GM19240 (cell line): ENCODE measurements at regions not wholly inside any gene's neighbourhood (a gene's known extent, or its start where the extent isn't known, plus 50 kb on each side); places are given as distances from the start of the nearest gene placed in this dataset.

Experiments
- DNase-seq: peaks from one replicate; pipeline ENCODE4 v3.0.0; 2011; ENCODE audit warnings: low spot score; ENCODE audit not compliant: insufficient read length

DNA sequence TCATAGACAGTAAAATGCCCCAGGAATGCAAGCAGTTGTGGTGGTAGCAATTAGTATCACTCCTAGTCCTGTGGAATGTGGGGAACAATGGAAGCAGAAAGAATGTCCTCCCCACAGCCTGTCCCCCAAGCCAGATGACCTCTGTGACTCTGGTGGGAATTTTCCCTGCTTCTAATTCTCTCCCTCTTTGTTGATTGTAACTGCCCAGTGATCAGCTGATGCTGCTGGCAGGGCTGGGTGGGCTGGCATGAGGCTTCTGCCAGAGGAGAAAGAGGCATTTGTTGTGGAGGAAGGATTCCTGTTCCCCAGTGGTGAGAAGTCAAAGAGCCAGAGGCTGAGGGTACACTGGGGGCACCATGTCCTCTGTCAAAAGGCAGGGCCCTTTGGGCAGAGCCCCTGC lies 116.7 kb upstream of the NCAM1 start:
- DNase-seq = no peak

DNA sequence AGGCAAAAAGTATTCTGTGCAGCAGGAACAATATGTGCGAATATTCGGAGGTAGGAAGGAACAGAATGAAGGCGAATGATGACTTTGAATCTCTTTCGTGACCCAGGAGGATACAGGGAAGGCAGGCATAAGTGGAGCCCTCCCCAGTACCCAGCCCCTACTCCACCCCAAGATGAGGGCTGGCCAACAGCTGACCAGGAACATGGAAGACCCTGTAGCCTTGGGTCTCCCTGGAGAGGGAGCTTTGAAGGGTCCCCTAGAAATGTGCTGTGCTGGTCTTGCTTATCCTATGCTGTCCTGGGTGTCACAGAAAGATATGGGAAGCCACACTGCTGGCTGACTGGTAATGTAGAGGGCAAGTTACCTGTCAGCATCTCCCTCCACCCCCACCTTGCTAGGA lies 113.7 kb upstream of the NCAM1 start:
- DNase-seq = no peak

DNA sequence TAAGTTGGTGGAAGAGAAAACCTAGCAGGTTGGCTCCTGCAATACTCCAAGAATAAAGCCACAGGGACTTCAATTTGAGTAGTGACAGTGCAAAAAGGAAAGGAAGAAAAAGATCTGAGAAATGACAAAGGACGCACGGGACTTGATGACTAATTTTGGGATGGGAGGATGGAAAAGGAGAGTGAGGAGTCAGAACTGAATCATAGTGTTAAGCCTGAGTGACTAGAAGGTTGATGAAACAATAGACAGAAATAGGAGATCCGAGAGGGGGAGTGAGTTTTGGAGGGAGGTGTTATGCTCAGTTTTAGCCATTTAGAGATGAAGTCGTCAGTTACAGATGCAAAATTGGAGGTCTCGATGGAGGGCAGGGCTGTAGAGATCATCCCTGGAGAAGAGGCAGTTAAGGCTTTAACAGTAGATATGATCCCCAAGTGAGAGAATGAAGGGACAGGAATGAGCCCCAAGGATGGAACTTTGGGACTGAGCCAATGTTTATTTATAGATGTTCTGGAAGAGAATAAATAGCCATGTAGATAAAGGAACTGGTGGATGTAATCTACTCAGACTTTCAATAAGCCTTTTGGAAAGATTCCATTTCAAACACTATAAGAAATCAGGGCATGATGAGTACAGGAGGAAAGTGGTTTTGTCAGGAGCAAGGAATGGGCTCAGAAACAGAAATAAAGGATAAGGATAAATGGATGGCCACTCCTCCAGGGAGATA lies 108.9 kb upstream of the NCAM1 start:
- no peak for DNase-seq

DNA sequence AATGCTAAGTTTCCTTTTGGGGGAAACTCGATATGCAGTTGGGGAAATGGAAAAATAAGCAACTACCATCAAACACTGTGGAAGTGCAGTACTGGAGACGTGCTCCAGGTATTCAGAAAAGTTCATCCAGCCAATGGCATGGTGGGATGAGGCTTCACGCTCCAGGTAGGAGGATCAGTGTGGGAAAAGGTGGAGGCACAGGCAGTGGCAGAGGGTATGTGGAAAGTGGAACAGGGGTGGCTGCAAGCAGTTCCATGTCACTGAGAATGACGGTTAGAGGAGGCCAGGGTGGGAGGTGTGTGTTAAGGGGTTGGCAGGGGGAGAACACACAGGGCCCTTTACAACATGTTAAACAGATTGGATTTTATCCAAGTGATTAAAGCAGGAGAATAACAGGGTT lies 105.1 kb upstream of the NCAM1 start:
- no peak for DNase-seq

DNA sequence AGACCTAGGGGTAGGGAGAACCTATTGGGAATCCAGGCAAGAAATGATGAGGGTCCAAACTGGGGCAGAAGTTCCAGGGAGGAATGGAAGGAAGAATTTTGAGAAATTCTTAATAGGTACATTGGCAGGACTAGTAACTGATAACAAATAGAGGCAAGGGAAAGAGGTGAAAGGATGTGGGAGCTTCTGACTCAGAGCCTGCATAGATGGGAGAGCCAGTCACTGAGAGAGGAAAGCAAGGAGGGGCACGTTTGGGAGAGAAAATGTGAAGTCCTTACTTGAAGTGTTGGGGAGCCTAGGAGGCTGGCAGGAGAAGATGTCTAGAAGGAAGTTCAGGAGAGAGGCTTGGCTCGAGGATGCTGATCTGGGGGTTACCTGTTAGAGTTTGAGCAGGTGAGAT lies 104.6 kb upstream of the NCAM1 start:
- DNase-seq = no peak

DNA sequence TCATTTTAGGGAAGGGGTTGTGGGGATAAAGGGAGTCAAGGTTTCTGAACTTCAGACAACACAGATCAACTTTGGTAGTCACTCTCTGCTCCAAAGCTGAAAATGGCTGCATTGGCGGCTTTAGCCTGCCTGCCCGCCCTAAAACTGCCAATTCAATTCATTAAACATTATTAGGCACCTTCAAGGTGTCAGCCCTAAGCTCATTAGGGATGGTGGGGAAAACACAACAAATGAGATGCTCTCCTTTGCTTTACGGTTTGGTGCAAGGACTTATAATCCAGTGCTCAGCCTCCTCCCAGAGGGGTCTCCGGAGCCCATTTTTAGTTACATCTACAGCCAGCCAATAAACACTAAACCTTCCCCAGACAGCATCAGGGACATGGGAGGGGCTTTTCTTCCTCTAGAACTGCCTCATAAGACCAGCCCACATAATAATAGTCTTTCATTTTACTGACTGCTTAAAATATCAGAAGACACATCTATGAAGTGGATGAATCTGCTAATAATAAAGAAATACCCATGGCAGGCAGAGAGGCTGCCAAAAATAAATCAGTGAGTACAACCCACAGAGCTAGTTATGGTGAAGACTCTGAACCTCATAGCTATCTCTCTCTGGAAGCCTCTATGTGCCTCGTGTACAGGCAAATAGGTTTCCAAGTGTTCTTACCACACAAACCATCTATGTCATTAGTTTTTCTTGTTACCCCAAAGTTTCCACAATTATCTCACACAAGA lies 102.8 kb upstream of the NCAM1 start:
- DNase-seq = no peak

DNA sequence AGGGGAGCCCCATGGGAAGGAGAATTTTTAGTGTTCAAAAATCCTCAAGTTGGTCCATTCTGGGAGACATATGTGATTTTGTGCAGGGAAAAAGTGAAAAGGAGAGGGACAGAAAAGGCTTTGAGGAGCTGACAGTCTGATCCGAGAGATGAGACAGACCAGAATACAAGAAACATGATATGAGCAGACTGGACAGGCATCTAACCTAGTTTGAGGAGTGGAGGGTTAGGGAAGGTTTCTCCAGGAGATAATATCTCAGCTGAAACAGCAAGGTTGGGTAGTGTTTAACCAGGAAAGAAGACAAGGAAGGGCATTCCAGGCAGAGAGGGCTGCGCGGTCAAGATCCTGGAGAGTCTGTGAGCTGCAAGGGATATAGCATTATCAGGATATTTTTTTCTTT lies 101.4 kb upstream of the NCAM1 start:
- no peak for DNase-seq

DNA sequence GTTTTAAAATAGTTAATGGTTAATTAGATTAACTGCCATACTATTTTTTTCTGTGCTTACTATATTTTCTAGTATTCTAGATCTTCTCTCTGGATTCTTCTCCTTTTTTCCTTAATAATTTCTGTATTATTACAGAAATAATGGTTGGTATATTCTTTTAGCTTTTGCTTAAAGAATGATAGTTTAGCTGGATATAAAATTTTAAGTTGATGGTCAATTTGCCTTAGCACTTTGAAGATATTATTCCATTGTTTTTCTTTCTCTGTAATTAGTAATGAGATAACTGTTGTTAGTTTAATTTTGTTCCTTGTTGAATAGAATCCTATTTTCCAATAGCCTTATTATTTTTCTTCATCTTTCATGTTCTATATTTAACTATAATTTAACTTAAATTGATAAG lies 99.9 kb upstream of the NCAM1 start:
- no peak for DNase-seq

DNA sequence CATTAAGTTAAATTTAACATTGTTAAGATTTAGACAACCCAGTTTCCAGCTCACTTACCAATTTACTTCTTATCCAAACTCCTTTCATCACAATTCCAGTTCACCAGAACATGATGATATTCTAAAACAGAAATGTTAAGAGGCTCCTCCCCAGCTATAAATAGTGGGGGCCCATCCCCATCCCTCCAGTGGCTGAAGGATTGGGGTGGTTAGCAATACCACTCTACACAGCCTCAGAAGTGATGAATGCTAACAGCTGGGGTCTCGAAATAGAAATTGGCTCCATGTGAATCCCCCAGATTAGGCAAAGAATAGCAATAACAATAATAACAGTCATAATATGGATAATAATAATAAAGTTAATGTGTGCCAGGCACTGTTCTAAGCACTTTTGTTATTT lies 97.9 kb upstream of the NCAM1 start:
- no peak for DNase-seq

DNA sequence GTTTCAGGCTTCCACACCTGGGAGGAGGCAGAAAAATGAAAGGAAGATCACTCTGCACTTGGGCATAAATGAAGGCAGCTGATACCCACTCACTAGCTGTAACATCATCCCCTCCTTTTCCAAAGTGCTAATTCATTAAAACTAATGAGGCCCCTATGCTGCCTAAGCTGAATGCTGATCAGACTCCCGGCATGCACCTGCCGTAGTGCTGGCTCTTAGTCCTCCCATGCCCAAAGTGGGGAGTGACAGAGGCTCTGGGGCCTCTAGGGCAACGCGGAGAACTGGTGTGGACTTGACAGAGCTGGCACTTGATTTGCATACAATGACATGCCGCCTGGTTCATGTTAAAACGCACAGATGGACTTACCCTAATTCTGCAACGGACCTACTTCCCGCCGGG lies 96.5 kb upstream of the NCAM1 start:
- no peak for DNase-seq

DNA sequence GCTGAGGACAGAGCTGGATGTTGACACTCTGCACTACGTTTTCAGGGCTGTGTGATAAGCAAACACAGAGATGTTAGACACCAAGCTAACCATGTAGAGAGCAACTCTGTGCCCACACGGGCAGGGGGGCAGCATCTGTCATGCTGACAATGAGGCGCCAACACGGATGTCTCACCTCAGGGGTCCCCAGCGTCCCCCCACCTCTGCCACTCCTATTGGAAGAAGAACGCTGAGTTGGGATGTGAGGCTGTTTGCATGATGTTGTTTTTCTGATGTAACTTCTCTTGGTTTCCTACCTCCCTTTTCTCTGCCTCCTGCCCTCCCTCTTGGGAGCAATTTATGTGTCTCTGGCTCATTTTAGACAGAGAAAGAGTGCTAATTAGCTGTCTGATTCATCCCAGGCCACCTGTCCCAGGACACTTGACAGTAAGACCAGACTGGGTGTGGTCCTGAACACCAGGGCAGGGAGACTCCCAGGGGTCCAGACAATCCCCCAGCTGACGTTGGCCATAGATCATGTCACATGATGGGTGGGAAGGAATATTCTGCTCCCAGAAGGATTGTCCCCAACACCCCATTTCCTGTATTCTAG lies 89.2 kb upstream of the NCAM1 start:
- DNase-seq = no peak

DNA sequence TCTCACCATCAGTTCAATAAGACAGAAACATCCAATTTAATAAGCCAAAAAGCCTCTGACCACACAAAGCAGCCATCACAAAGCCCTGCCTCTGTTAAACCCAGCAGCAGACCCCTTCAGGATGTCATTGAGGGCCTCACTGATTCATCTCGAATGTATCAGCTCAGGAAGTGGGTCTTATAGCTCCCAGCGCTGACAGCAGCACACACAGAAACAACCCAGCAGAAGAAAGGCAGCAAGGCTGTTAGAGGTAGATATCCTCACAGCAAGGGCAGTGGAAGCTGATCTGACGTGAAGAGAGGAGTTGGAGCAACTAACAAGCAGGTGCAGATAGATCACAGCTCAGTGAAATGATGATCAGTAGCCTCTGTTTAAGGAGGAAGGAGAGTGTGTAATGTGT lies 86.2 kb upstream of the NCAM1 start:
- DNase-seq = no peak

DNA sequence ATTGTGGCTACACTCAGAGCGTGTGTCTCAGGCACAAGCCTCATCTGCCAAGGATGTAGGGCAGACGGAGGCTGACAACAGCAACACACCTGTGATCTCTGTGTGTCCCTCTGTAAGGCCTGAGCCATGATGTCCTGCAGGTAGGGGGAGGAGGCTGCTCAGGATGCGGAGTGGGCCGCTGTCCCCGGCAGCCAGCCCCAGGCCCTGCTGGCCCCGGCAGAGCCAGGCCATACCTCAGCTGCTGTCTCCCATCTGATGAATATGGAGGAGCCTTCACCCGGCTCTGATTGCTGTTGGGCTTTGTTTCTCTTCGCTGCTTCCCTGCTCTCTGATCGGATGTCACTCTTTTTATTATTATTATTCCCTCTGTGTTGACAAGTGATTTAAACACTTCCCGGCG lies 83.6 kb upstream of the NCAM1 start:
- no peak for DNase-seq

DNA sequence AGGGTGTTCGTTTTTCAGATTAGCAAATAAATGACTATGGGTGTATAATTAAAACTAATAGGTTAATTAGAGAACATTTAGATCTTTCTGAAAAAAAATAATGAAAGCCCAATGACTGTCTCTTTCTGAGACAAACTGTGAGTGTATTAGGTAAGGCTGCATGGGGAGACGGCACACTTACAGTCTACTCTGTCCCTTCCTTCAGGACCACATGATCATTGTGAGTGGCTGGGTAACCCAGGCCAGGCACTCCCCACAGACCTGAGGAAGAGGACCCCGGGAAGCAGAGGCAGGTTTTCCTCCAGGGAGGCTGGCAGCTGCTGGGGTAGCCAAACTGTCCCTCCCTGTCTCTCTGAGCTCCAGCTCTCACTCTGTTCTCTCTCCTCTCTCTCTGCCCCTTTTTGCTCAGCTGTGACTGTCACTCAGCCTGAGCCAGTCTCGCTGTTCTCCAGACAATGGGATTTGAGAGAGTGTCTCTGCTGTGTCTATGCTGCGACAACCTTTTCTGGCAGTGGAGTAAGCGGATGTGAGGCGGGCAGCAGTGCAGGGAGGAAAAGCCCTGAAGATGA lies 83.1 kb upstream of the NCAM1 start:
- no peak for DNase-seq

DNA sequence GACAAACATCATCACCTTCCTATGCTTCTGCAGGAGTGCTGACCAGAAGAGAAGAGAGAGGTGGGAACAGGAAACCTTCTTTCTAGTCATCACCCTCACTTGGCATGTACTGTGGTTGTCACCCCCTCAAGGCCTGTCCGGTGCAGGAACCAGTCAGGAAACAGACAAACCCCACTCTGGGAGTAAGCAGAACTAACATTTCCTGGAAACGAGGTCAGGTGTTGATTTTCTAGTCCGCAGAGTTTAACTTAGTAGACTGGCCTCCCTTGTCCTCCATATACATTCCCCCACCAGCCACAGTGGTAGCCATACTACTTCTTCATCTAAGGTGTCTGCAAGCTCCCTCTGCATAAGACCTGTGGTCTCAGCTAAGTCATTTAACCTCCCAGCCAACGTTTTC lies 80.7 kb upstream of the NCAM1 start:
- no peak for DNase-seq

DNA sequence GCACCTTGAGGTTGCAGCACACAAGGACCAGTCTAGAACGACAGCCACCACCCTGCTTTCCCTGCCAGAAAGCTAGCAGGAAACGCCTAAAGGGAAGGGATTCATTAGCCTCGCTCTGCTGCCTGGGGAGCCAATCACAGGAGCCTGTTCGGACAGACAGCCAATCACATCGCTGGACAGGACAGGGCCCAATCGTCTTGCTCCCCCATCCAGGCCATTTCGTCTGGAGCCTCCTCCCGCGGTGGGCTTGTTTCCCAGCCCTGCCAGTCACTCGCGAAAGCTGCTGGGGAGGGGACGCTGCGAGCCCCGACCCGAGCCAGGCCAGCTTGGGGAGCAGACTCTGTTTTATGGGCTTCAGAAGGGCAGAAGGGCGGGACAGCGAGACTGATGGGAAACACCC lies 79.8 kb upstream of the NCAM1 start:
- DNase-seq = no peak

DNA sequence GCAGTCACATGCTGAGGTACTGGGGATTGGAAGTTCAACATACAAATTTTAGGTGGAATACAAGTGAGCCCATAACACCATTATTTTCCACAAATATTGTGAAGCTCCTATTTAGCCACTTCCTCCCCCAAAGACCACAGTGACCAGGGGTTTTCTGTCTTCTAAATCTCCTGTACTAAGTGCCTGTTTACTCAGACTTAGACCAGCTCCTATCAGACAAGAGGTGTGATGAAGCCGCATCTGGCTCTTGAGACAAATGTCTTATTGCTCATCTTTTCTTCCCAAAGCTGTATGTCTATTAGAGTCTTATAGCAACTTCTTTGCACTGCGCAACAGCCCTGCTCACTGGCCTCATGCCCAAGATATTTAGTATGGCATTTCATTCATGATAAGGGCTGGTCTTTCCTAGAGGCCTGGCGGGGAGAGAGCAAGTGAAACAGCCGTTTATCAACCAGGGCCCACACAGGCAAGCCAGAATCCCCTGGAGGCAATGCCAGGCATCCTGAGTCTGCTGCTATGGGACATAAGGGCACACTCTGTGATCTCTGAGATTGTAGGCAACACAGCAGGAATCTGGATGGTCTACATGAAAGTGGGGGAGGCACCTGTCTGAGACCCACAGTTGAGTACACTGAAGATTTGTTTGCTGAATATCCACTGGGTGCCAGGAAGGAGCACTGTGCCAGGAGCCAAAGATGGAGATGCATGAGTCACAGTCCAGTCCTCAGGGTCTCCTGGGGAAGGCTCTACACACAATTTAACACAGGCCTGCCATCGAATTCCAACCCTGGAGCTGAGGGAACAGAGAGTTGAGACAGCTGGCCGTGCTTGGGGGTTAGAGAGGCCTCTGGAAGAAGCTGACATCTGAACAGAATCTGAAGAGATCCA lies 78.5 kb upstream of the NCAM1 start:
- DNase-seq = no peak

DNA sequence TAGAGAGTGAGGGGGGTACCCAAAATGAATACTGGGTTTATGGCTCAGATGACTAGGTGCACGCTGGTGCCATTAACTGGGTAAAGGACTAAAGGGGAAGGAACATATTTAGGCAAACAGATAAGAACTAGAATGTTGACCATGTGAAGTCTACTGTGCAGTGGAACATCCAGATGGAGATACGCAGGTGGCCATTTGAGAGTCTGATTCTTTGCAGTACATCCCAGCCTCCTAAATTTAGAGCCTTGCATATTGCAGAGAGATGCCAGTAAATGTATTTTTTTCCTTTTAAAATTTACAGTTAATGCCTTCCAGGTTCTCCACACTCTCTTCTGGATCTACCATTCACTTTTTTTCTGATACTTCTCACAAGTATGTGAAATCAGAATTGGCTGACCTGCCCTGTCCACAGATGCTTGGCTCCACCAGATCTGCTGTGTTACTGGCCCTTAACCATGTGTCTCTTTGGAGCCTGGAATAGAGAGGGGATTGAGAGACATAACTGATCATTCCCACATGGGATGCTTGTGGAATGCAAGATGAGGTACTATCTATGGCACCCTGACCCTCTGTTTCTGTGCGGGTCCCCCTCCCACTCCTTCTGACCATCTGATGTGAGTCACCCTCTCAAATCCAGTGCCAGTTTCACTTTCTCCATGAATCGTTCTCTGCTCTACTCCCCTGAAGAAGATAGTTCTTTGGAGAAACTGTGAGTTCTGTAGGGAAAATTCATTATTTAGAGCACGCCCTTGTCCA lies 77.0 kb upstream of the NCAM1 start:
- DNase-seq = no peak

DNA sequence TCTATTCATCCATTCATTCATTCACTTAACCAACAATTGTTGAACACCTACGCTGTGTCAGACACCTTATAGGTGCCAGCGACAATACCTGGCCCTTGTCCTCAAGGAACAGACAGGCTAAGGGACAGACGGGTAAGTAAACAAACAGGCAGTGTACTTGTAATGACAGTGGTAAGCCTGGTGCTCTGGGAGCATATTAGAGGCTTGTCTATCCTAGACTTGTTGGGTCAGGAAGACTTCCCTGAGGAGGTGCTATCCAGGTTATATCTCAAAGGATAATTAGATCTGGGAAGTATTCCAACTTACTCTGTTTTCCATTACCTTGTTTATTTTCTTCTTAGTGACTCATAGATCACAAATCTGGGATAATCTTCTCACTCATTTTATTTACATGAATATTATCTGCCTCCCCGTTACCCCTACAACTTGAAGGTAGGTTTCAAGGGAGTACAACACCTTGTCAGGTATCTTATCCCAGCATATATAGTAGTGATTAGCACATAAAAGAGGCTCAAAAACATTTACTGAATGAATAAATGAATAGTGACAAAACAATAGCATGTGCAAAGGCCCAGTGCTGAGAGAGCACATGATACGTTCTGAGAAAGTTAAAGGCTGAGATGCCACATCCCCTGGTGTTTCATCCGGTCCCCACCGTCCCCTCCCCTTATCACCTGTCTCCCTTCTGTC lies 75.3 kb upstream of the NCAM1 start:
- no peak for DNase-seq
